Stimulated activated CD4-positive, alpha-beta T cell treated with anti-CD3 and anti-CD28 coated beads, Interleukin-12 subunit alpha, Interleukin-12 subunit beta, amount 100 ng/mL, for 24 hours (primary cell): ENCODE measurements at regions not wholly inside any gene's neighbourhood (a gene's known extent, or its start where the extent isn't known, plus 50 kb on each side); places are given as distances from the start of the nearest gene placed in this dataset.

Source experiments
- DNase-seq, 2 experiments: peaks; one replicate each; pipeline ENCODE4 v3.0.0-alpha.2; 2020; ENCODE audit warnings: low read depth in 2 of 2

- DNase-seq, result no peak
Measured at GRCh38 chr11:70627219-70627618, 228.9 kb downstream of the CTTN start.

DNA sequence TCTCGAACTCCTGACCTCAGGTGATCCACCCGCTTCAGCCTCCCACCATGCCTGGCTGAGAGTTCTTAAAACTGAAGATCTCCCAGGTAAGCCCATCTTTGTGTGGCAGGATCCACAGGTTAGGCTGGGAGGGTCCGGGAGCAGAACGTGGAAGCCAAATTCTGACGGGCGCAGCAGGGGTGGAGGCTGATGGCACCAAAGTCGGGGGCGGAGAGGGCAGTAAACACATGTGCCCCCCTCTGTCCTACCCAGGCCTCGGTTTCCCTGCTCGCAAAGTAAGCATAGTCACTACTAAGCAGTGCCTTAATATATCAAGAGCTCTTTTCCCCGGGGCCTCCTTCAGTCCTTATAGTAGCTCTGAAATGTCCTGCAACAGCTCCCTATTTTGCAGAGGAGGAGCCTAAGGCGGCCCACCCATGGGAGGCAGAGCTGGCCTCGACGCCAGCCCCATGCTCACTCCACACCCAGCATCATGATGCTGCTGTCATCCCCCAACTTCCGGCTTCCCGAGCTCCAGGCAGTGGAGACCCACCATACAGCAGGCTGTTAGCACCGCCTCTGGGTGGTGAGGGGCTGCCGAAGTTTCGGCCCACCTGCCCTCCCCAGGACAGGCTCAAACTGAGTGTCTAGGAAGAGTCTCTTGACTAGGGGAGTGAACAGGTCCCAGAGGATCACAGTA is 230.0 kb downstream of the CTTN start:
- DNase-seq, result no peak

DNA sequence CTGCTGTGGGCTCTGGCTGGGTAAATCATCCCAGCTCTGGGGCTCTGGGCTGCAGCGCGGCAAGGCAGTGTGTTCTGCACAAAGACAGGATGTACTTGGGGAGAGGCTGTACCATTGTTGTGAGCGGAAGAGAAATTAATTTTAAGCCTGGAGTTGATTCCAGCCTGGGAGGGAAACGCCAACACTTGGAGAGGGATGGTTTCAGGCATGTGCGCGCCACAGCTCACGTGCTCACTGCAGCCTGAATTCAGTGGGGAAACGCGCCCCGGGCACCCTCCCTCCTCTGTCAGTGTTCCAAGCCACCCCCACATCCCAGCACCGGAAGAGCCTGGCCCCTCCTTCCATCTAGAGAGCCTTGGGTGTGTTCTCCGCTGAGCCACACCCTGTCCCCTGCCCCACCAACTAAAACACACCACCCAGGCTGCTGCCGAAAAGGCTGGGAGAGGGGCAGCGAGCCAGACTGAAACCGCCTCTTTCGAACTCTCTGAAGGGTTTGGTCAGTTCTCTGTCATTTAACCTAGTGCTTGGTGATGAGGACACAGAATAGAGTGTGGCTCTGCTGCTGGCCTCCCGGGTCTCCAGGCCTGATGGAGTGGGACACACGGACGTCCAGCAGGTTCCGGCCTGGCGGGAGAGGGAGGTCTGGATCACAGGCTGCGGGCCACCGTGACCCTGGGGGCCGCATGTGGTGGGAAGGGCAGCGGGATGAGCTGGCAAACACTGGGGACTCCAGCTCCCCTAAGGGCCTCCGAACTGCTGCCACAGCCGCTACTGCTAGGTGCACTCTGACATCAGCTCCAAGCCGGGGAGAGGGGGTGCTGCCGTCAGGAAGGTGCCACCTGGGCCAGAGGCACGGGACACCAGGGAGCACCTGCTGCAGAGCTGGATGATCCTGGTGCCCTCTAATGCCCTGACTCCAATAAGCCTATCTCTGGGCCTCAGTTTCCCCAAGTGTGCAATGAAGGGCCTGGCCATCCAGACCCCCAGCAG is 230.8 kb downstream of the CTTN start:
- DNase-seq, result no peak

DNA sequence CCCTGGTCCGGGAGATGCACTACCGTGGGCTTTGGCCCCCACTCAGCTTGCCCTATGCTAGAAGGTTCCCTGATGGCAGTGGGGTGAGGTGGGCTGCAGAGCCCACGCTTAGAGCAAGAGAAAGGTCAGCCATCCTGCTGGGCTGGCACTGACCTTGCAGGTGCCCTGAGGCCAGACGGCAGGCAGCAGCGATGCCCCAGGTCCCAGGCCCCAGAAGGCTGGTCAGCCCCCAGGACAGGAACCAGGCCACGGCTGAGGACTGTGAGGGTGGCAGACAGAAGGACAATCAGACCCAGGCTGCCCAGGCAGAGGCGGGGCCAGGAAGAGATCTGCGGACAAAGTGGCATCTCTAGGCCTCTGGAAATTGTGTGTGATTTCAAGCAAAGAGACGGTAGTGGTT is 231.7 kb downstream of the CTTN start:
- no peak for DNase-seq

GRCh38 chr11:70630816-70631623 is 232.7 kb downstream of the CTTN start:
- no peak for DNase-seq

- DNase-seq, result no peak
Measured at GRCh38 chr11:70631624-70632047, 233.3 kb downstream of the CTTN start.

- no peak for DNase-seq
Measured at GRCh38 chr11:70633610-70634009, 235.3 kb downstream of the CTTN start.

DNA sequence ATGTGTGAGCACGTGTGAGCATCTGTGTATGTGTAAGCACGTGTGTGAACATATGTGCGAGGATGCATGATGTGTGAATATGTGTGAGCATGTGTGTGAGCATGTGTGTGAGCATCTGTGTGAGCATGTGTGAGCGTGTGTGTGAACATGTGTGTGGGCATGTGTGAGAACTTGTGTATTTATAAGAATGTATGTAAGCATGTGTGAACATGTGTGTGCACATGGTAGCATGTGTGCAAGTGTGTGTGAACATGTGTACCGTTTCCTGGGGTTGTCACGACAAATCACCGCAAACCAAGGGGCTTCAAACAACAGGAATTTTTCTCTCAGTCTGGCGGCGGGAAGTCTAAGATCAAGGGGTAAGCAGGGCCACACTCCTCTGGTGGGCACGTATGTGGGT is 238.3 kb downstream of the CTTN start:
- no peak for DNase-seq

DNA sequence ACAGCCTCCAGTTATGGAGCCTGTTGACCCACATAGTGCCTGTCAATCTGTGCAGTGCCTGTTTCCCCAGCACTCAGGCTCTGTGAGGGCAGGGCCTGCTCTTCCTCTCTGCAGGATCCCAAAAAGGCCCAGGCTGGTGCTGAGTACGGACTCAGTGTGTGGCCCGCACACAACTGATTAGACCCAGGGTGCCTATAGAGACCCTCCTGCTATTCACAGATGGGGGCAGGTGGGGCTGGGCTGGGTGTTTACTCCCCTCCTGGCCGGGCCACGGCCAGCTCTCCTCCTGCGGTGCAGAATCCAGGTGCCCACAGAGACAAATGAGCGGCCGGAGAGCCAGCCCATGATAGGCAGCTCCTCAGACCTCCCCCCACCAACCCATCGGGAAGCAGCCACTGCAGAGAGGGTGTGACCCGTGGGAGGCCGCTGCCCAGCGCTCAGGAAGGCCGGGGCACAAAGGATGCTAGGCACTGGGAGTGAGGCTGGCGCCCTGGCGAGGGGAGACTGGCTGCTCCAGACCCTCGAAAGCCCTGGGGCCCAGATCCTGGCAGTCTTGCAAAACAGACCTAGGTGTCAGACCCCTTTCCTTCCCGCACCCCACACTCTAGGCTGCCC is 239.0 kb downstream of the CTTN start:
- no peak for DNase-seq

- DNase-seq, result no peak
Measured at GRCh38 chr11:70637949-70638583, 239.7 kb downstream of the CTTN start.

- DNase-seq, result no peak
Measured at GRCh38 chr11:70640408-70640807, 242.1 kb downstream of the CTTN start.

- no peak for DNase-seq
Measured at GRCh38 chr11:70641369-70641768, 243.0 kb downstream of the CTTN start.

DNA sequence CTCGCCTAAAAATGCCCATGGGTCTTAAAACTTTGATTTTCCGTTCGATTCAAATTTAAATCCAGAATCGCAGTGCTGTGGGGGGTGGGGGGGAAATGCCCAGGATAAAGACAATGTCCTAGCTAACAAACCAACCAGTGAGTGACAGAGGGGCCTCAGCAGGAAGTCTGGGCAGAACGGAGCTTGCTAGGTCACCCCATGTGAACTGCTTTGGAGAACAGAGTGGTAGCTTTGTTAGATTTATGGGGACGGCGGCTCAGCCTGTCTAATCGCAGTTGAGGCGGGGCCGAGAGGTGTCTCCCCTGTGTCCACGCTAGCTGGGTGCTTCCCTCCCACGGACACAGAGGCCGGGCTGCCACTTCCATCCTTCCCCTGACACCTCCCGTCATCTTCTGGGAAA is 243.9 kb downstream of the CTTN start:
- DNase-seq, result no peak

DNA sequence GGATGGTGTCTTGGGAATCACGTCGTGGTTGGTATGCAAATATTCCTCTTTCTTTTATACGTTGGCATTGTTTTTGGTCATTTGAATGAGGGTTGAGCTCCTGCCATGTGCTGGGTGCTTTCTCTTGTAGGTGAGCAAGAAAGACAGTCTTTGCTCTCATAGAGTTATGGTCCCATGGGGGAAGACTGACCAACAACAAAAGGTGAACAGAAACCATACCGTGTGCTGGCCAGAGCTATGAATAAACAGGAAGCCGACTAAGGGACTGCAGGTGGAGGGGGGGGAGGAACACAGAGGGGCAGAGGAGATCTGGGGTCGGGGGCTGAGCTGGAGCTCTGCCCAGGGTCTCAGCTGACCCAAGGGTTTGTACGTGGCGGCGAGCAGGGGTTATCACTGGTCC is 245.3 kb downstream of the CTTN start:
- DNase-seq, result no peak

GRCh38 chr11:70644343-70645060 is 246.2 kb downstream of the CTTN start:
- DNase-seq, result no peak

GRCh38 chr11:70645537-70645936 is 247.2 kb downstream of the CTTN start:
- DNase-seq, result no peak

GRCh38 chr11:70646272-70647049 is 248.1 kb downstream of the CTTN start:
- DNase-seq, result no peak

GRCh38 chr11:70647188-70648166 is 249.1 kb downstream of the CTTN start:
- no peak for DNase-seq
